Prostate gland (tissue), 2 donors: ENCODE measurements at regions not wholly inside any gene's neighbourhood (a gene's known extent, or its start where the extent isn't known, plus 50 kb on each side); places are given as distances from the start of the nearest gene placed in this dataset.

Experiments
- CTCF ChIP-seq, 4 experiments: fragments of 200-600 bp in 2 of 4; fragments of 450-650 bp in 2 of 4; sonication (generic) in 2 of 4; IDR thresholded peaks; 1 replicate in 3 of 4; 2 replicates in 1 of 4; pipeline ENCODE4 v1.5.1; 2016 to 2019; ENCODE audit warnings: antibody characterized with exemption in 4 of 4, mild to moderate bottlenecking in 2 of 4, moderate library complexity in 2 of 4
- POLR2A ChIP-seq: fragments of 450-650 bp; IDR thresholded peaks from one replicate; pipeline ENCODE4 v1.6.1; 2016; ENCODE audit warnings: antibody characterized with exemption, mild to moderate bottlenecking
- POLR2AphosphoS5 ChIP-seq: sonication (generic); formaldehyde crosslinking; IDR thresholded peaks from one replicate; pipeline ENCODE4 v1.6.1; 2017; ENCODE audit warnings: antibody characterized with exemption

DNA sequence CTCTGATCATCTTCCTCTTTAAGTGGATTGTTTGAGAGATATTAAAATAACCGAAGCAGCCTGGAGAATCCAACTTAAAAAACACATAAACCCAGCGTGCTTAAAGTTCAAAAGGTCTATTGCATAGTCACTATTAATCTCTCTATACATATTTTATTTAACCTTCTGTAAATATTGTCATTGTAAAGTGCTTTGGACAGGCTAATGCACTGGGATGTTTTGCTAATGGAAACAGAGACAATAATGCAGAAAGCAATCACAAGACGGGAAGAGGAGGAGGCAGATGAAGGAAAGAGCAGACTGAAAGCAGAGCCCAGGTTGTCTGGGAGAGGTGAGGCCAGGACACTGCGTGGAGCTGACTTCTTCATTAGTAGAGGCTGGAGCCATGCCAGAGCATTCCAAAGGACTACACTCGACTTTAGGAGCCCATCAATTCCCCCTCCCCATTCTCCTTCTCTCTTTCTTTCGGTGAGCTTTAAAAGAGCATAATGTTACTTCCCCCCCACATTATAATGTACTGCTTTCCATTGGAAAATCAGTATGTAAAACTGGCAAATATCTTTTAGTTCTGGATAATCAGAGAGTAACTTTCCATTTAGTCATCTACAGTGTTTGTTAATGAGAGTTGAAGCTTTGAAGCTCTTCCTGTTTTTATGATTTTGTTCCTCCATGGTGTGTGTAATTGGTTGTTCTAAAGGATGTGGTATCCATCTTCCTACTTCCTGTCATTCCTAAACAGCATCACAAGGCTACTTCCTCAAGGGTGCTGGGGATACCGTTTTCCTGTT is 307.3 kb upstream of the MPDZ start:
- TF ChIP-seq POLR2A (no peak), CTCF (IDR thresholded peaks at IDR 0.05) (no peak), POLR2AphosphoS5 (no peak)
